ENCODE measurements at regions not wholly inside any gene's neighbourhood (a gene's known extent, or its start where the extent isn't known, plus 50 kb on each side); places are given as distances from the start of the nearest gene placed in this dataset.
"Not testable (repeated sequence)": the region's sequence is repeated elsewhere in the genome, so short reads cannot be mapped to it uniquely, and the experiment has no call there.

GRCh38 chr7:156590212-156590611 is 50.4 kb upstream of the RNF32 start:
- DNase-seq (ENCODE audit: low read depth): no peak

GRCh38 chr7:156589808-156590207 is 50.8 kb upstream of the RNF32 start:
- DNase-seq (ENCODE audit: low read depth): no peak

- DNase-seq (ENCODE audit: low read depth): no peak
These were observed 54.6 kb upstream of the RNF32 start for GRCh38 chr7:156585926-156586325.

- no peak for DNase-seq (ENCODE audit: low read depth)
These were observed 55.4 kb upstream of the RNF32 start for GRCh38 chr7:156585025-156585648.

DNA sequence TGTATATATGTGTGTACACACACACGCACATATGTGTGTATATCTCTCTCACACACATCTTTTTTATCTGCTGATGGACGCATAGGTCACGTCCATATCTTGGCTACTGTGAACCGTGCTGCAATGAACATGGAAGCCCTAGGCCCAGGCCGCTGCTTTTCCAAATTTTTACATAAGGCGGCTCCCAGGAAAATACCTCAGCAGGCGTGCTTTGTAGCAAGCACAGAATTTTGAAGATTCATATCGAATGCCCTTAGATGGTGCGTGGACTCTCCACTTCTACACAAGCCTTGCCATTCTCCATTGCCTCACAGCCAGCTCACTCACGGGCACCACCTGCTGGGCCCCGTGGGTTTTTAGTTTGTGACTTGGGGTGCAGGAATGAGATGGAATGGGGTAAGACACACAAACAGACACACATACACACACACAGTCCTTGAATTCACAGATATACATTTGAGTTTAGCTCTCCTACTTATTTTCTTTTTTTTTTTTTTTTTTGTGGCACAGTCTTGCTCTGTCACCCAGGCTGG is 57.9 kb upstream of the RNF32 start:
- no peak for DNase-seq (ENCODE audit: low read depth)

GRCh38 chr7:156580036-156580435 is 60.5 kb upstream of the RNF32 start:
- DNase-seq (ENCODE audit: low read depth): no peak

DNA sequence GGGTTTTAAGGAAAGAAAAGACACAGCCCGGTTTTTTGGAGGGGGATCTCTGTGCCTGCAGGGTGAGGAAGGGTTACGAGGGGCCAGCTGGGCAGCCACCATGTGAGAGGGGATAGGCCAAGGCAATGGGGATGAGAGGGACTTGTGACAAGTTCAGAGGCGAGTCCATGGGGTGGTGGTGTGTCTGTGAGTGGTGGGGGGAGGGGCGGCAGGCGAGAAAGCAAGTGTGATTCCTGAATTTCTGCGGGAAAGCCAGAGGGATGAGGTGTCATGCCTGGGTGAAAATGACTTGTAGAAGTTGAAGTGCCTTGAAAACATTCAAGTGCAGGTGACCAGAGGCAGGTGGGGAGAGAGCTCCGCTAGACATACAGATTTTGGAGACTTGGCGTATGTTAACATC is 61.0 kb upstream of the RNF32 start:
- DNase-seq (ENCODE audit: low read depth): no peak

GRCh38 chr7:156578978-156579430 is 61.6 kb upstream of the RNF32 start:
- DNase-seq (ENCODE audit: low read depth): no peak

- no peak for DNase-seq (ENCODE audit: low read depth)
These were observed 62.0 kb upstream of the RNF32 start for GRCh38 chr7:156578578-156578940.

GRCh38 chr7:156577645-156578577 is 62.7 kb upstream of the RNF32 start:
- DNase-seq (ENCODE audit: low read depth): no peak

DNA sequence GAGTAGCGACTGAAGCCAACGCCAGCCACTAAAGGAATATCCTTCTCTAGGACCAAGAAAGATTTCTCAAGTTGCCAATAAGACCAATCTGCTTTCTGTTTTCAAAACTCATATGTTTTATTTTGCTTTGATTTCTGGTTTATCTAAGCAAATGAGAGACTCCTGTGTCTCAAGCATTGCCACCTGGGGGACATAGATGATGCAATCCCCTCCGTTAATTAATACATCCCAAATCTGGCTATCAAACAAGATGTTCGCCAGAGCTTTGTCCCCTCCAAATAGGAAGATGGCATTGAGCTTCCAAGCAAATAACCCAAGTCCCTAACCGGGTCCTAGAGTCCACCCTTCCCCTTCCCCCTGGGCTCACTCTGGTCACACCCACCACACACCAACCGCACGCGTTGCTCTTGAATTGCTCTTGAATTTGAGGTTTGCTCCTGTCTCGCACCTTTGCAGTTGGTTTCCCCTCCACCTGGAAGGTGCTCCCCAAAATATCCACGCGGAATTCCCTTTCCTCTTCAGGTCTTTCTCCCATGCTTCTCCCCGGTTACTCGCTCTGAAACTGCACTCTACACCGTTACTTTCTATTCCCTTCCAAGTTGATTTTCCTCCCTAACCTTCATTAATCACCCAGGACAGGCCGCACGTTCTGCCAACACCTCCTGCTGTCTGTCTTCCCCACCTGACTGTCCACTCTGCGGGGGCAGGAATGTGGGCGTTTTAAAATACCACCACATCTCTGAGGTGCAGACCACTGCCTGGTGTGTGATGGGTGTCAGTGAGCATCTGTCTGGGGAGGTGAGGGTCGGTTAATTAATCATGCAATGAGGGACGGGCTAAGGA is 64.1 kb upstream of the RNF32 start:
- no peak for DNase-seq (ENCODE audit: low read depth)

- no peak for DNase-seq (ENCODE audit: low read depth)
These were observed 72.3 kb upstream of the RNF32 start for GRCh38 chr7:156568258-156568657.

- DNase-seq (ENCODE audit: low read depth): no peak
These were observed 73.6 kb upstream of the RNF32 start for GRCh38 chr7:156566812-156567549.

DNA sequence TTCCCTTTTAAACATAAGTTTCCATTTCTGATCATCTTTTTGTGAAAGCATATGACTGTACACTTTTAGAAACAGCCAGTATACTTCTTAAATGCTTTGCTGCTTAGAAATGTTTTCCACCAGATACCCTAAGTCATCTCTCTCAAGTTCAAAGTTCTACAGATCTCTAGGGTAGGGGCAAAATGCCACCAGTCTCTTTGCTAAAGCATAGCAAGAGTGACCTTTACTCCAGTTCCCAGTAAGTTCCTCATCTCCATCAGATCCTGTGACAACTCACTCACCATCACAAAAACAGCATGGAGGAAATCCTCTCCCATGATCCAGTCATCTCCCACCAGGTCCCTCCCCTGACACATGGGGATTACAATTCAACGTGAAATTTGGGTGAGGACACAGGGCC is 75.6 kb upstream of the RNF32 start:
- not testable (repeated sequence) for DNase-seq (ENCODE audit: low read depth)

DNA sequence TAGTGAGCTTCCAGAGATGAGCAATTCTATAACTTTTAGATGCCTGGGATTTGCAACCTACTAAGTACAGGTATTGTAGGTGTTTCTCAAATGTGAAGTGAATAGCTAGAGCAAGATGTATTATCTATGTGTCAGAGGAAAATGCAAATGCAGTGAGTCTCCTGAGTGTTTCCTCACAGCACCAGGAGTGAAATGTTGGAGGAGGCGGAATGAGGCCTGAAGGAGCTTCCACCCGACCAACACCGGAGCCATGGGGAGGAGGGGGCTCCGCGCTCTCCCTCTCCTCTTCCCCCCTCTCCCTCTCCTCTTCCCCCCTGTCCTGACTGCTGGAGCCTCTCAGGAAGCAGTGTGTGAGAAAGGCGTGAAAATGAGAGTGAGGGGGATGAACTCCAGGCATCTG is 79.9 kb upstream of the RNF32 start:
- no peak for DNase-seq (ENCODE audit: low read depth)

DNA sequence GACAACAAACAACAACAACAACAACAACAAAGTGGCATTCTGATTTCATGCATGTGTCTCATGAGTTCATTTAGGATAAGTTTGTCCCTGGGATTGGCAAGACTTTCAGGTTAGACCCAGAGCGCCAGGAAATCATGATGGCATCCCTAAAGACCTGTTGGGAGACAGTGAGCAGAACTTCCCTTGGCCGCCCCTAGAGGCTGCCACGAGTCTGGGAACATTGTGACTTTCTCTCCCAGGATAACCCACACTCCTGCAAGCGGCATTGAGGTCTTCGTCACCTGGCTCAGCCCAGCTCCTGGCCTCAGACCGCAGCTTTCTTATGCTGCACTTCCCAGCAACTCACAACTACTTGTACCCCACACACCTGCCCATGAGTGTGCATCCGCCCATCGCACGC is 80.5 kb upstream of the RNF32 start:
- DNase-seq (ENCODE audit: low read depth): no peak

GRCh38 chr7:156559001-156559400 is 81.6 kb upstream of the RNF32 start:
- DNase-seq (ENCODE audit: low read depth): no peak

GRCh38 chr7:156558198-156558597 is 82.4 kb upstream of the RNF32 start:
- no peak for DNase-seq (ENCODE audit: low read depth)

GRCh38 chr7:156556083-156556482 is 84.5 kb upstream of the RNF32 start:
- DNase-seq (ENCODE audit: low read depth): no peak

DNA sequence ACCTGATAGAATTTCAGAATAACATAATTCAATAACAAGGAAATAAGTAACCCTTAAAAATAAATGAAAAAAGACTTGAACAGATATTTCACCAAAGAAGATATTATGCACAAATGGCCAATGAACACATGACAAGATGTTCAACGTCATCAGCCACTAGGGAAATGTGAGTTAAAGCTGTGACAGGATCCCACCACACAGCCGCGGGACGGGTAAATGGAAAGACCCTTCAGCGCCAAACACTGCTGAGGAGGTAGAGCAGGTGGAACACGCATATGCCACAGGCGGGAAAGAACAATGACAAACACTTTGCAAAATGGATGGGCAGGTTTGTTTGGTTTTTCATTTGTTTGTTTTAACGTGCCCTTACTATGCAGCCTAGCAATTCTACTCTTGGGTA is 86.1 kb upstream of the RNF32 start:
- no peak for DNase-seq (ENCODE audit: low read depth)

- no peak for DNase-seq (ENCODE audit: low read depth)
These were observed 90.9 kb upstream of the RNF32 start for GRCh38 chr7:156549636-156550035.
